Karpas-422 (cell line): ENCODE measurements at regions not wholly inside any gene's neighbourhood (a gene's known extent, or its start where the extent isn't known, plus 50 kb on each side); places are given as distances from the start of the nearest gene placed in this dataset.

Experiments used
- DNase-seq: peaks from one replicate; pipeline ENCODE4 v3.0.0-alpha.2; 2015
- H2AFZ ChIP-seq: fragments of 200-600 bp; sonication (generic); 2 replicates; pipeline ENCODE4 v1.6.1; 2014; ENCODE audit warnings: antibody characterized with exemption, low read length, mixed read lengths
- H3K27ac ChIP-seq: fragments of 200-600 bp; sonication (generic); 2 replicates; pipeline ENCODE4 v1.5.1; 2014; ENCODE audit warnings: mild to moderate bottlenecking, low read length, moderate library complexity
- H3K27me3 ChIP-seq: fragments of 200-600 bp; sonication (generic); 2 replicates; pipeline ENCODE4 v1.6.1; 2014; ENCODE audit warnings: low read length, mixed read lengths
- H3K36me3 ChIP-seq: fragments of 200-600 bp; sonication (generic); 2 replicates; pipeline ENCODE4 v1.6.1; 2014; ENCODE audit warnings: low read length, mixed read lengths; ENCODE audit not compliant: insufficient read depth
- H3K4me1 ChIP-seq: fragments of 200-600 bp; sonication (generic); 2 replicates; pipeline ENCODE4 v1.6.1; 2014; ENCODE audit warnings: mild to moderate bottlenecking, low read length, mixed read lengths
- H3K4me2 ChIP-seq: fragments of 200-600 bp; sonication (generic); 2 replicates; pipeline ENCODE4 v1.6.1; 2014; ENCODE audit warnings: low read length, low read depth, mild to moderate bottlenecking; ENCODE audit not compliant: poor library complexity, severe bottlenecking
- H3K4me3 ChIP-seq: fragments of 200-600 bp; sonication (generic); 2 replicates; pipeline ENCODE4 v1.5.1; 2014; ENCODE audit warnings: mild to moderate bottlenecking, antibody characterized with exemption, low read length, mixed read lengths
- H3K79me2 ChIP-seq: fragments of 200-600 bp; sonication (generic); 2 replicates; pipeline ENCODE4 v1.6.1; 2014; ENCODE audit warnings: mild to moderate bottlenecking, low read length, mixed read lengths
- H3K9ac ChIP-seq: fragments of 200-600 bp; sonication (generic); 2 replicates; pipeline ENCODE4 v1.6.0; 2014; ENCODE audit warnings: low read length
- H3K9me2 ChIP-seq: fragments of 200-600 bp; sonication (generic), shearing (Covaris generic); replicated peaks from 2 replicates; pipeline ENCODE4 v1.6.0; 2014; ENCODE audit warnings: mild to moderate bottlenecking, low read length, moderate library complexity; ENCODE audit not compliant: insufficient read depth
- H3K9me3 ChIP-seq: fragments of 300-700, 200-600 bp; sonication (generic); 2 replicates; pipeline ENCODE4 v1.6.1; 2014; ENCODE audit warnings: low read length, mixed read lengths
- H4K20me1 ChIP-seq: fragments of 200-600 bp; sonication (generic); 2 replicates; pipeline ENCODE4 v1.6.1; 2014; ENCODE audit warnings: mild to moderate bottlenecking, antibody characterized with exemption, low read length, low read depth; ENCODE audit not compliant: insufficient read depth

DNA sequence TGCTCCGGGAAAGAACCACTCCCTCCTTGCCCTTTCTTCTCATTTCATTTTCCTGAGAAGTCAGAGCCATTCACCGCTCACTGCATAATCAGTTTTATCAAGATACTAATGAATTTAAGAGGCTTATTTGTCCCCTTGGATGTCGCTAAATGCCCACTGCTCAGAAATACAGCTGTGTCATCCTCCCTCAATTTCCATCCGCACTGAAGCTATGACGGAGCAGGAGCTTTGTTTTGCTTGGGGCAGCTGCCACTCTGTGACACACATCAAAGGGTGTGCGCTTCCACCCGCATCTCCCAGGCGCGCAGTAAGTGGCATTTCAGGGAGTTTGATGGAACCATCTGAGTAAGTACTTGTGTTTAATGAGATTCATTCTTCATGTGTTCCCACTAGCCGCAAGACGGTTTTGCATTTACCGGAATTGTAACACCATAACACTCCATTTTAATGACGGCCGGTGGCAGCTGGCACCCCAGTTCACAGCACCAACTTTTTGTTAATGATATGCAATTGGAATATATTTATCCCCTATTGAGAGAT lies 103.8 kb upstream of the PARD3 start:
- Histone ChIP-seq H3K27ac (no peak overlapping the region), H3K4me3 (no peak overlapping the region), H3K9ac (no peak overlapping the region), H3K36me3 (no peaks in the 10 kb centered on the region), H3K4me2 (no peak overlapping the region), H3K4me1 (no peaks in the 10 kb centered on the region), H3K9me2 (no peaks in the 10 kb centered on the region), H3K9me3 (no peaks in the 10 kb centered on the region), H2AFZ (no peak overlapping the region), H3K27me3 (no peaks in the 10 kb centered on the region), H3K79me2 (no peaks in the 10 kb centered on the region), H4K20me1 (no peaks in the 10 kb centered on the region)
- DNase-seq, result no peak

GRCh38 chr10:34918060-34918775 lies 103.1 kb upstream of the PARD3 start:
- H3K9ac ChIP-seq, result no peak overlapping the region
- DNase-seq, result no peak

GRCh38 chr10:34916314-34916713 lies 101.2 kb upstream of the PARD3 start:
- Histone ChIP-seq H3K27me3 (no peaks in the 10 kb centered on the region), H3K9me3 (no peaks in the 10 kb centered on the region)
- no peak for DNase-seq

More at GRCh38 chr10:34918060-34918775, 103.1 kb upstream of the PARD3 start:
- Histone ChIP-seq H3K79me2 (no peaks in the 10 kb centered on the region), H3K27me3 (no peaks in the 10 kb centered on the region), H3K4me2 (no peak overlapping the region), H3K4me3 (no peak overlapping the region), H3K36me3 (no peaks in the 10 kb centered on the region), H3K9me3 (no peaks in the 10 kb centered on the region), H4K20me1 (no peaks in the 10 kb centered on the region), H3K4me1 (no peaks in the 10 kb centered on the region), H3K9me2 (no peaks in the 10 kb centered on the region), H2AFZ (no peak overlapping the region), H3K27ac (no peak overlapping the region)

DNA sequence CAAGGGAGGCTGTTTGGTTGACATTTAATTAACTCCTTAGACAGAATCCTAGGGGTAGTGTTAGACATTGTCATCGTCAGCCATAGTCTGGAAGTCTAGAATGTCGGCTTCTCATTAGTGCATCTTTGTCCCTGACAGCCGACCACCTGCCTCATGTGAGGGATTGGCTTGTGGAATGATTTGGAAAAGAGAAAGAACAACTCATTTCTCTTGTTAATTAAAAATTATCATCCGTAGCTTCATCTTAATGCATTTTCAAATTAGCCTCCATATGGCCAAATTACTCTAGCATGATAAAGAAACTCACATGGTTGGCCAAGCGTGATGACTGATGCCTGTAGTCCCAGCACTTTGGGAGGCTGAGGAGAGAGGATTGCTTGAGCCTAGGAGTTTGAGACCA lies 97.7 kb upstream of the PARD3 start:
- Histone ChIP-seq H3K4me1 (no peaks in the 10 kb centered on the region), H3K27ac (no peak overlapping the region), H3K4me3 (no peak overlapping the region), H3K9me2 (no peaks in the 10 kb centered on the region), H3K9ac (no peak overlapping the region), H3K27me3 (no peaks in the 10 kb centered on the region), H3K4me2 (no peak overlapping the region), H3K36me3 (no peaks in the 10 kb centered on the region), H3K79me2 (no peaks in the 10 kb centered on the region), H2AFZ (no peak overlapping the region), H3K9me3 (no peaks in the 10 kb centered on the region), H4K20me1 (no peaks in the 10 kb centered on the region)
- no peak for DNase-seq

More at GRCh38 chr10:34916314-34916713, 101.2 kb upstream of the PARD3 start:
- no peak overlapping the region for H3K27ac ChIP-seq
- no peak overlapping the region for H3K9ac ChIP-seq
- no peaks in the 10 kb centered on the region for H3K4me1 ChIP-seq
- H3K9me2 ChIP-seq, result no peaks in the 10 kb centered on the region
- H3K4me3 ChIP-seq, result no peak overlapping the region
- H2AFZ ChIP-seq, result no peak overlapping the region
- H3K4me2 ChIP-seq, result no peak overlapping the region
- no peaks in the 10 kb centered on the region for H3K79me2 ChIP-seq
- H4K20me1 ChIP-seq, result no peaks in the 10 kb centered on the region
- no peaks in the 10 kb centered on the region for H3K36me3 ChIP-seq

GRCh38 chr10:34911661-34912205 lies 96.6 kb upstream of the PARD3 start:
- Histone ChIP-seq H3K36me3 (no peaks in the 10 kb centered on the region), H3K9me3 (no peaks in the 10 kb centered on the region), H3K4me2 (no peak overlapping the region), H3K79me2 (no peaks in the 10 kb centered on the region), H3K27ac (no peak overlapping the region), H3K4me1 (no peaks in the 10 kb centered on the region), H3K4me3 (no peak overlapping the region), H3K9me2 (no peaks in the 10 kb centered on the region), H4K20me1 (no peaks in the 10 kb centered on the region), H2AFZ (no peak overlapping the region), H3K27me3 (no peaks in the 10 kb centered on the region), H3K9ac (no peak overlapping the region)
- DNase-seq, result no peak

- Histone ChIP-seq H3K4me1 (no peaks in the 10 kb centered on the region), H3K36me3 (no peaks in the 10 kb centered on the region), H4K20me1 (no peaks in the 10 kb centered on the region), H3K9me3 (no peaks in the 10 kb centered on the region), H3K9ac (no peak overlapping the region), H3K79me2 (no peaks in the 10 kb centered on the region), H2AFZ (no peak overlapping the region), H3K4me2 (no peak overlapping the region), H3K27me3 (no peaks in the 10 kb centered on the region), H3K4me3 (no peak overlapping the region), H3K9me2 (no peaks in the 10 kb centered on the region), H3K27ac (no peak overlapping the region)
- no peak for DNase-seq
Measured at GRCh38 chr10:34908481-34908880, 93.4 kb upstream of the PARD3 start.

DNA sequence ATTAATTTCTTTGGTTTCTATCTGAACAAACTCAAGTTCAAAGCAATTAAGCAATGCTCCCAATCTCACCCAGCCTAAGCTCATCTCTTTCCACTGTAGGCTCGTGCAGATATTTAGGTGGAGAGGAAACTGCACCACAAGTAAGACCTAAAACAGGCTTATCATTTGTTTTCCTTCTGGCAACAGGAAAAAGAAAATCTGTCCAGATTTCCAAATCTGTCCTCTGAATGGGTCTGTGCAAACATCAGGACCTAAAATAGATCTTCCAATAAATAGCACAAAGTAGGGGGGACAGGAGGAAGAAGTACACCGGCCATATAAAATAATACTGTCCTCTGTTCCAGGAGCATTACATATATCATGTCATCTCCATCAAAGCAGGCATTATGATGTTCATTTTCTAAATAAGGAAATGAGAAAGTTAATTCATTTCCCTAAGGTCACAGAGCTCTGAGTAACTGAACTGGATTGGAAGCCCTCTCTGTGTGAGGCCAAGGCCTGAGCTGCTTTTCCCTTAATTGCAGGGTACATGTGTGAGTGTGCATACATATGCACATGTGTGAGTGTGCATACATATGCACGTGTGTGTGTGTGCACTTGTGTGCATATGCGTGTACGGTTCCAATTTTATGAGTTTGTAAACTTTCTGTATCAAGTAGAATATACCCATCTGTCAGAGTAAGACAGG lies 92.8 kb upstream of the PARD3 start:
- H3K4me3 ChIP-seq, result no peak overlapping the region
- DNase-seq, result no peak
- H3K27ac ChIP-seq, result no peak overlapping the region
- H4K20me1 ChIP-seq, result no peaks in the 10 kb centered on the region
- H2AFZ ChIP-seq, result no peak overlapping the region
- no peaks in the 10 kb centered on the region for H3K36me3 ChIP-seq
- no peaks in the 10 kb centered on the region for H3K9me3 ChIP-seq
- no peaks in the 10 kb centered on the region for H3K79me2 ChIP-seq
- H3K4me1 ChIP-seq, result no peaks in the 10 kb centered on the region
- H3K4me2 ChIP-seq, result no peak overlapping the region
- no peak overlapping the region for H3K9ac ChIP-seq
- no peaks in the 10 kb centered on the region for H3K9me2 ChIP-seq
- H3K27me3 ChIP-seq, result no peaks in the 10 kb centered on the region
